ENCODE measurements at regions not wholly inside any gene's neighbourhood (a gene's known extent, or its start where the extent isn't known, plus 50 kb on each side); places are given as distances from the start of the nearest gene placed in this dataset.

- peak overlapping the region; percentile 56 for H3K27ac ChIP-seq
- TF ChIP-seq ZFX (IDR thresholded peaks at IDR 0.05) = no peak
- no peak for TF ChIP-seq CTCF (conservative IDR thresholded peaks at IDR 0.05)
Measured at GRCh38 chr6:27156874-27157458, 90.5 kb upstream of the PRSS16 start.

- H3K27ac ChIP-seq = peak overlapping the region; percentile 56
- TF ChIP-seq CTCF (conservative IDR thresholded peaks at IDR 0.05) (peak; percentile 72), ZFX (IDR thresholded peaks at IDR 0.05) (no peak)
Measured at GRCh38 chr6:27157459-27158315, 89.8 kb upstream of the PRSS16 start.

- TF ChIP-seq ZFX (IDR thresholded peaks at IDR 0.05) (no peak), CTCF (conservative IDR thresholded peaks at IDR 0.05) (no peak)
- no peak overlapping the region; the same call in 1 of the 2 replicates for H3K27ac ChIP-seq
Measured at GRCh38 chr6:27158316-27158643, 89.2 kb upstream of the PRSS16 start.

GRCh38 chr6:27159725-27160124 lies 87.8 kb upstream of the PRSS16 start:
- TF ChIP-seq CTCF (conservative IDR thresholded peaks at IDR 0.05) = no peak
- no peak for TF ChIP-seq ZFX (IDR thresholded peaks at IDR 0.05)

GRCh38 chr6:27161115-27161514 lies 86.4 kb upstream of the PRSS16 start:
- H3K27ac ChIP-seq = no peak overlapping the region
- TF ChIP-seq ZFX (IDR thresholded peaks at IDR 0.05) (no peak), CTCF (conservative IDR thresholded peaks at IDR 0.05) (no peak)

More at GRCh38 chr6:27159725-27160124, 87.8 kb upstream of the PRSS16 start:
- H3K27ac ChIP-seq = no peak overlapping the region

- TF ChIP-seq ZFX (IDR thresholded peaks at IDR 0.05) = no peak
- no peak for TF ChIP-seq CTCF (conservative IDR thresholded peaks at IDR 0.05)
- H3K27ac ChIP-seq = no peak overlapping the region
Measured at GRCh38 chr6:27161603-27161945, 85.9 kb upstream of the PRSS16 start.

GRCh38 chr6:27161946-27162603 lies 85.4 kb upstream of the PRSS16 start:
- no peak overlapping the region for H3K27ac ChIP-seq
- peak; percentile 87 for TF ChIP-seq CTCF (conservative IDR thresholded peaks at IDR 0.05)
- no peak for TF ChIP-seq ZFX (IDR thresholded peaks at IDR 0.05)

All from C4-2B (cell line).